Erythroblast (primary cell): ENCODE measurements at regions not wholly inside any gene's neighbourhood (a gene's known extent, or its start where the extent isn't known, plus 50 kb on each side); places are given as distances from the start of the nearest gene placed in this dataset.
"Not testable (repeated sequence)": the region's sequence is repeated elsewhere in the genome, so short reads cannot be mapped to it uniquely, and the experiment has no call there.

Experiments used
- DNase-seq, 2 experiments: peaks; one replicate each; lab custom pipeline; 2025; lab: John Stamatoyannopoulos, UW
- GATA1 ChIP-seq: IDR thresholded peaks from 2 replicates; pipeline ENCODE4 v1.6.1; 2011; ENCODE audit warnings: low read depth, mild to moderate bottlenecking, control low read depth, low read length, moderate library complexity
- POLR2A ChIP-seq: IDR thresholded peaks from 2 replicates; pipeline ENCODE4 v1.6.1; 2011; ENCODE audit warnings: mild to moderate bottlenecking, low read length

DNA sequence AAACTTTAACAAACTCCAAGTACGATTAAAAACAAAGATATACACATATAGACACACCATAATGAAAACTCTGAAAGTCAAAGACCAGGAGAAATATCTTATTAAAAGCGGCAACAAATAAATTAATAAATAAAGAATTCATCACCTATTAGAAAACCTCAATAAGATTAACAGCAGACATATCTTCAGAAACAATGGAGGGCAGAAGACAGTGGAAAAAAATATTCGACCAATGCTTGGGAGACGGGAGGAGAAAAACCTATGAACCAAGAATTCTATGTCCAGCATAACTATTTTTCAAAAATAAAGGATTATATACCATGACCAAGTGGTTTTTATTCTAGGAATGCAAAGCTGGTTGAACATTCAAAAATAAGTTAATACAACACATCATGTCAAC lies 578.6 kb upstream of the CCNG1 start:
- no peak for DNase-seq
- TF ChIP-seq POLR2A (no peak), GATA1 (no peak)

DNA sequence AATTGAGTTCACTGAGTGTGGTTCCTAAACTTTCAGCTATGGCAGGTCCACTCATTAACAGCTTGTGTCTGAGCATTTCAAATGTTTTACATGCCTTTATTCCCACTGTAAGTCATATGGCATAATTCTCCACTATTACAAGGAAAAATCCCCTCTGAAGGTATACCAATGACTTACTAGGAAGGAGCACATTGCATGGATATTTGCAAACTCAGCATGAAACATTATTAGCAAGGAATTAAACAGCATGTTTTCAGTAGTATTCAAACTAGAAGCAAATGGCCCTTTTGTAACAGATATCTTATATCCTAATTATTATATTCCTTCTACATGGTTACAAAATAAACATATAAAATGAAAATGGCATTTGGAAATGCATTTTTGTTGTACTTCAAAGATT lies 566.4 kb upstream of the CCNG1 start:
- TF ChIP-seq POLR2A (no peak), GATA1 (no peak)

DNA sequence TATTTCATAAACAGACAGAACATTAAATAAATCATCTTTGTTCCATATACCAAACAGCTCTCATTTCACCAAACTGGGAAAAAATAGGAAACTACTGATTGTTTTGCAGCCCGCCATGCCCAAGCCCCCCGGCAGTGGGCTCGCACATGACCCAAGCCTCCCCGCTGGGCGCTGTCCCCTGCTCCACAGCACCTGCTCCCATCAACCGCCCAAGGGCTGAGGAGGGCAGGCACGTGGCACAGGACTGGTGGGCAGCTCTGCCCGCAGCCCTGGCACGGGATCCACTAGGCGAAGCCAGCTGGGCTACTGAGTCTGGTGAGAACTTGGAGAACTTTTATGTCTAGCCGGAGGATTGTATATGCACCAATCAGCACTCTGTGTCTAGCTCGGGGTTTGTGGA lies 554.8 kb upstream of the CCNG1 start:
- TF ChIP-seq POLR2A (no peak), GATA1 (no peak)
- no peak for DNase-seq

More for the DNA sequence above, 566.4 kb upstream of the CCNG1 start:
- no peak for DNase-seq

DNA sequence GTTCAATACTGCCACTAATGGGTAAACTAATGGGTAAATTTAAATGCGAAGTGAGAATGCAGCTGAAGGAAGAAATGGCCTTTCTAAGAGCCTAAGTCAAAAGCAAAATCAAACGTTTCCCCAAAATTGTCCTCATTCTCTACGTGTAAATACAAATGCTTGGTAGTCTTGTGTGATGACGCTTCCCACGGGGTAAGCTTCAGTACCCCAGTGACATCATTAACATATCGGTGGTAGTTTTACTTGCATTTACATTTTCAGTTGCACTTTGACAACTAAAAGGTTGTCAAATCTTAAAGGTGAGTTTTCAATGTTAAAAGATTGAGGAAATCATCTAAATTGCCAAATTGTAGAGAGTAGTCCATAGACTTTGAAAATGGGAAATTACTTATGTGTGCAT lies 550.7 kb upstream of the CCNG1 start:
- TF ChIP-seq POLR2A (no peak), GATA1 (no peak)
- DNase-seq: no peak

DNA sequence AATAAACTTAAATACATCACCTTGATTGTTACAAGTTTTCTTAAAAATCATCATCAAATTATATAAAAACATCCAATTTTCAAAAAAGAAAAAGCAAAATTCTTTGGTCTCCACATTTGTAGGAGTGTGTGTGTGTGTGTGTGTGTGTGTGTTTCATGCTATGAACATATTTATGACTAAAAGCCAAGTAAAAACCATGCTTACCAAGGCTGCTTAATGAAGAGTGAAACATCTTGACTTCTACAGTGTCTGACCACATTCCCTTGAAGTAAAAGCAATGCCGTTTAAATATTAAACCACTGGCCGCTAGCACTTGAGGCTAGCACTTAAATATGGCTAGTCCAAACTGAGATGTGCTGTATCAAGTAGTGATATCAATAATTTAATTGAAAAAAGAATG lies 549.1 kb upstream of the CCNG1 start:
- DNase-seq: no peak
- TF ChIP-seq POLR2A (no peak), GATA1 (no peak)

DNA sequence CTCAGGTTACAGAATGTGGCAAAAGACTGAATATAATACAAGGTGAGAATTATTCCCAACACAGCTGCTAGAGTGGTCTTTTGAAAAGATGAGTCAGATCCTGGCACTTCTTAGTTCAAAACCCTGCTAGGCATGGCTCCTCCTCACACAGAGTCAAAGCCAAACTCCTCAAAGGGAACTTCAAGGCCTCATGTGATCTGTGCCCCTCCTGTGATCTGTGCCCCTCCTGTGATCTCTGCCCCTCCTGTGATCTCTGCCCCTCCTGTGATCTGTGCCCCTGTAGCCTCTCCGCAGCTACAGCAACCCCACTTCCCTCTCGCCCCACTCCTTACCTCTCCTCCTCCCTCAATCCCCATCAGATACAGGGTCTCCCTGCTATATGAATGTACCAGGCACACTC lies 525.5 kb upstream of the CCNG1 start:
- DNase-seq: no peak
- no peak for TF ChIP-seq POLR2A
- TF ChIP-seq GATA1: no peak

DNA sequence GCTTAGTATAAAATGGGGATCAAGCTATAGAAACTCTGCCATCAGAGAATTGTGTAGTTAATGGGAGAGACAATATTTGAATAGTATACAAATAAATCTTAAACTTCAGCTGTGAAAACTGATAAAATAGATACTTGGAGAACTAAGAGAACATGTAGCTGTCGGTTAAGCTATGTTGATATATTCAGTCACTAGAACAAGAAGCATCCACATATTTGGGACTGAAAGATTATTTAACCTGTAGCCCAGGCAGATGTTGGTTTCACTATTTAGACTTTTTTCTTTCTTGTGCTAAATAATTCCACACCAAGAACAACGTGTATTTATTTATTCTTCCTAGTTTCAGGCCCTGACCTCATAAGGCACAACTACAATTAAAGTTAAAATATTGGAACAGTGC lies 521.0 kb upstream of the CCNG1 start:
- no peak for DNase-seq

DNA sequence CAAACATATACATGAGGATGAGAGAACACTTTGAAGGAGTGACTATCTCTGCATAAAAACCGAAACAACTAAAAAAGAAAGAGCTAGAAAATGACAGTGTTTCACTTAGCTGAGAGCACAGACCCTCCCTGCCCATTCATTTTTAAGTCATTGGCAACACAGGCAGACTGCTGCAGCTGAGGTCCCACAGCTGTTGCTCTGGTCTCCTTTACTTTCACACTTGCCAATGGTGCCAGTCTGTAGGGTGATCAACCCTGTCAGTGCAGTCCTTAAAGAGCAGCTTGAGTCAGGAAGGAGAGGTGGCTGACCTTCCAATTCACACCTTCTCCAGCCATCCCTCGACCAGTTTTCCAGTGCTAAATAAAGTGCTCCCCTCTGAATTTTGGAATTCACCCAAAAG lies 508.3 kb upstream of the CCNG1 start:
- DNase-seq: no peak
- TF ChIP-seq GATA1 (no peak), POLR2A (no peak)

More for the DNA sequence above, 521.0 kb upstream of the CCNG1 start:
- no peak for TF ChIP-seq GATA1
- no peak for TF ChIP-seq POLR2A

DNA sequence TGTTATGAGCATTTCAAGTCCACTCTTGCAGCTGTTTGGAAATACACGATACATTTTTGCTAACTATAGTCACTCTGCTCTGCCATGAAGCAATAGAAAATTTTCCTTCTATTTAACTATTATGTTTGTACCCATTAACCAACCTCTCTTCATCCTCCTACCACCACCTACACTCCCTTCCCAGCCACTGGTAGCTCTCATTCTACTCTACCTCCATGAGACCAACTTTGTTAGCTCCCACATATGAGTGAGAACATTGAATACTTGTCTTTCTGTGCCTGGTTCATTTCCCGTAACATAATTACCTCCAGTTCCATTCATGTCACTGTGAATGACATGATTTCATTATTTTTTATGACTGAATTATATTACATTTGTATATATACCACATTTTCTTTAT lies 505.9 kb upstream of the CCNG1 start:
- DNase-seq: no peak
- no peak for TF ChIP-seq POLR2A
- TF ChIP-seq GATA1: no peak

DNA sequence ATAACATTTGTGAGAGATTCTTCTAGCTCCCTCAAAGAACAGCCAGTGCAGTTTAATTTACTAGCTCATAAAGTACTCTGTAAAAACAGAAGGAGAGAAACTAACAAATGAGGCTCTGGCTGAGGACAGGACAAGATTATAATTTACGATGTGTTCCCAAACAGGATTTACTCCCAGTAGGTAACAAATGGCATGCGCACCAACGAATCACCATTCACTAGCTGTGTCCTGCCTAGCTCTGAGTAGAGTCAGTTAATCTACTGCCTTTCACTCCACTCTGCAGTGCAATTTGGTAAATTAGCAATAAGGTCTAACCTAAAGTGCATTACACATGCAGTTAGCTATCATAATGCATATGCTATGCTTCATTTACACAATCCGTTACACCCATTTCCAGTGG lies 497.4 kb upstream of the CCNG1 start:
- TF ChIP-seq GATA1: no peak
- TF ChIP-seq POLR2A: no peak
- DNase-seq: no peak

DNA sequence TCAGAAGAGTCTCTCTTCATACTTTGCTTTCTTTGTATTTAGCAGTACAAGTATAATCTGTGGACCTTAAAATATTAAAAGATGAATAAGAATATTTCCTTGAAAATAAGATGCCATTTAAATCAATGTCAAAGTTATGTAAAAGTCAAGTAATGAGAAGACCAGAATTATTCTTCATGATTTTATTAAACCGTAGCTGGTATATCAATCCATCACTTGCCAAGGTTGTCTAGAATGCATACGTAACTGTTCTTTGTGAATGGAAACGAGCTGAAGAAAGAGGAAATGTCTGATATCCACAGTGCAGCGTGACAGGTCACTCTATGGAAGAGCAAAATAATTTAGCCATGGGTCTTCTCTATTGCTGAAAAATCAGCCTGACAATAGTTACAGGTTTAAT lies 488.7 kb upstream of the CCNG1 start:
- TF ChIP-seq POLR2A (no peak), GATA1 (no peak)
- no peak for DNase-seq

DNA sequence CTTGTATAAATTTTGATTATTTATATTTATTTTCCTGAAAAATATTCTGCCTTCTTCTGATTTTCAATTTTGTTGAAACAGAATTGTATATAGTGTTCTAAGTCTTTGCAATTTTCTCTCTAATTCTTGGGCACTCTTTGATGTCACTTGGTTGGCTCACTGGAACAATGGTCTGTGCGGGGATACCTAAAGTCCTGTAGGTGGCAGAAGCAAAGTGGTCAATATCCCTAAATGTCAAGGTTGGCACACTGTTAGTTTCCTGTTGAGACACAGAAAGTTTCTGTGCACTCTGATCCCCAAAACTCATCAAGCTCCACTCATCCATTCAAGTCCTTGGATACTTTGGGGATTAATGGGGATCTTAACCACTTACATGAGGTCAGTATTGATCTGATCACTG lies 480.8 kb upstream of the CCNG1 start:
- TF ChIP-seq POLR2A (no peak), GATA1 (no peak)
- DNase-seq: no peak

DNA sequence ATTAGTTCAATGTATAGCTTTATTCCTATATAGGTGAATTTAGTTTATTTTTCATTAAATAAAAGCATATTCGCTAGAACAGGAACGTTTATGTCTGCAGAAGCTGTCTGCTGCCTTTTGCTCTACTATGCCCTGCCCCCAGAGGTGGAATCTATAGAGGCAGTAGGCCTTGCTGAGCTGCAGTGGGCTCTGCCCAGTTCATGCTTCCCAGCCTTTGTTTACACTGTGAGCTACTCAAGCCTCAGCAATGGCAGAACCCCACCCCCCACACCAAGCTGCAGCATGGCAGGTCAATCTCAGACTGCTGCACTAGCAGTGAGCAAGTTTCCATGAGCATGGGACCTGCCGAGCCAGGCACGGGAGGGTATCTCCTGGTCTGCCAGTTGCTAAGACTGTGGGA lies 473.3 kb upstream of the CCNG1 start:
- DNase-seq: not testable (repeated sequence)

DNA sequence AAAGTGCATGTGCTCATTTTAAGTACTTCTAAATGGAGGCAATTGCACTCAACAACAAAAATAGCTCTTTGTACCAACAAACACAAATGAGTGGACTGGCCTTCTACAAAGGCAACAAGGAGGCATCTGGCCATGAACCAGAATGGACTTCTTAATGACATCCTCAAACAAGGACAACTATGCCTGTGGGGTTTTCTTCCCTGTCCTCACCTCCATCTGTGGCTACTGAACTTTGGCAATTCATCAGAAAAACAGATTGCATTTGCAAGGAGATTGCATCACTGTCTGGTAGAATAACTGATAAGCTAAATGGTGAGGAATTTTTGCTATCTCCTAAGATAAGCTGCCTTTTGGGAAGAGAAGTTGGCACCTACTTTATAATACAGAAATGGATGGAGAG lies 447.3 kb upstream of the CCNG1 start:
- TF ChIP-seq GATA1 (no peak), POLR2A (no peak)
- no peak for DNase-seq

DNA sequence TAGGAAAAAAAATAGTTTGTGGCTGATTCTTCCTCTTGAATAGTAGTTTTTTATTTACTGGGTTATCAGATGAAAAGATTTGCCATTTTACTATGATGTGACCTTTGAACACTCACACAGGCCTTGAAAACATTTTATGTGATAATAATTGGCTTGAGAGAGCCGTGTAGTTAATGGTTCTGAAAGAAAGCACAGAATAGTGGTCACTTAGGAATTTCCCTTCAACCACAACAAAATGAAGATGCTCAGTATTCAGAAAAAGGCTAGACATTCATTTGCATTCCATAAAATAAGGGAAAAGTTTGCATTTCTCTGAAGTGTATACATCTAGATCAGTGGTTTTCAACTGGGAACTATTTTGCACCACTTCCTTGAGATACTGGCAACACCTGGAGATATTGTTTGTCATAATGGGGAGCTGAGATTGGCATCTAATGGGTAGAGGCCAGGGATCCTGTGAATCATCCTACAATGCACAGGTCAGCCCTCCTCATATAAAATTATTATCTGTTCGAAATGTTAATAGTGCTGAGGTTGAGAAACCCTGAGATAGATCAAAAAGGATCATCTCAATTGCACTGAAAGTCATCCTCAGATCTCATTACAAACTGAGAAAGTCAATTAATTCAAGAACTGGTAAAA lies 446.4 kb upstream of the CCNG1 start:
- TF ChIP-seq POLR2A: no peak
- TF ChIP-seq GATA1: no peak
- DNase-seq: no peak

DNA sequence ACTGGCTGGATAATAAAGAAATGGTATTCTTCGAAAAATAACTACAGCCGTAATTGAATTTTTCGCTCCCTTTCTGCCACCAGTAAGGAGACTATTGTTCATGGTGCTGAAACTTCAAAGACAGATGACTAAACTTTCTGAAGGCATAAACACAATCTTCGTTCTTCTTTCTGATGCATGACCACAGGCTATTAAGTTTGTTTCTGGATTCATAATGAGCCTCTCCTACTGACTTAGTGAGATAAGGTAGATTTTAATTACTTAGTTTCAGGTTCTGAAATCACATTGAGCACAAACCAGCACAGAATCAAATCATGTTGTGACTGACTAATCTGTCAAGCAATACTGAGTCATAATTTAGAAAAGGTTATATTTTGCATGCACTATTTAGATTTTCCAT lies 441.8 kb upstream of the CCNG1 start:
- DNase-seq: no peak
- no peak for TF ChIP-seq POLR2A
- no peak for TF ChIP-seq GATA1

DNA sequence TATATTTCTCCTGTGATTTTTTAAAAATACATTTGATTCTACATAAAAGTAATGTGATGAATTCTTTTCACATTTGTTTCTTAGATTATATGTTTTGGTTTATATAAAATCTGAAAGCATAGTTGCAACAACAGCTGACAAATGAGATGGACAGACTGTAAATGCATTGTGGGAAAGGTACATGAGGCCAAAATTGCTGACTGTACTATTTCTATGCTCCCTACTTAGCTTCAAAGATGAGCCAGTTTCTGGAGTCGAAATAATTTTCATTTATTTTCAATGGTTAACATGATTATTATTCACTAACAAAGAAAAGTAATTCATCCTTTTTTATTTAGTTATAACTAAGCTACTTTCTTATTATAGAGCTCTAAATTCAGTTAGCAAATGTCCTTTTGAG lies 441.3 kb upstream of the CCNG1 start:
- TF ChIP-seq POLR2A (no peak), GATA1 (no peak)

DNA sequence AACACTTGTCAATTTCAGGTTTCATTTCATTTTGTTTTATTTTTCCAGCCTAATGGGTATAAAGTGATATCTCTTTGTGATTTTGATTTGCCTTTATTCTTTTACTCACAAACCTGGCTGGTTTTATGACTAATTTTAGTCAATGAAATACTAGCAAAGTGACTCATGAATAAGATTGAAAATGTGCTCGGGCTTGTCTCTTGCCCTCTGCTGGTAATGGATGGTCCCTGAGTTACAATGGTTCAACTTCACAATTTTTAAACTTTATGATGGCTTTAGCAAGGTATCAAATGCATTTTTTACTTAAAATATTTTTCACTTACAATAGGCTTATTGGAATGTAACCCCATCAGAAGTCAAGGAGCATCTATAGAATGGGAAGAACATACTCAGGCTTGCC lies 431.4 kb upstream of the CCNG1 start:
- DNase-seq: no peak

More for the DNA sequence above, 441.3 kb upstream of the CCNG1 start:
- no peak for DNase-seq

More for the DNA sequence above, 431.4 kb upstream of the CCNG1 start:
- TF ChIP-seq GATA1 (no peak), POLR2A (no peak)
